ENCODE measurements at regions not wholly inside any gene's neighbourhood (a gene's known extent, or its start where the extent isn't known, plus 50 kb on each side); places are given as distances from the start of the nearest gene placed in this dataset.

- Histone ChIP-seq H3K36me3 (ENCODE audit: low read length) (no peaks in the 10 kb centered on the region), H3K27ac (ENCODE audit: low read depth, low read length) (no peak overlapping the region), H3K9ac (ENCODE audit: low read length) (no peak overlapping the region), H3K4me3 (ENCODE audit: insufficient read depth, low read length, poor library complexity, severe bottlenecking) (no peak overlapping the region), H3K27me3 (ENCODE audit: low read length) (no peaks in the 10 kb centered on the region), H3F3A (ENCODE audit: insufficient read depth) (no peaks in the 10 kb centered on the region), H3K9me3 (ENCODE audit: insufficient read depth, low read length) (no peaks in the 10 kb centered on the region), H3K79me2 (ENCODE audit: insufficient read depth, low read length) (no peaks in the 10 kb centered on the region), H2AFZ (ENCODE audit: low read depth, low read length, severe bottlenecking) (no peak overlapping the region), H4K20me1 (ENCODE audit: low read depth, low read length) (no peaks in the 10 kb centered on the region), H3K4me2 (ENCODE audit: low read depth, low read length, poor library complexity, severe bottlenecking) (no peak overlapping the region), H3K9me2 (replicated peaks; ENCODE audit: insufficient read depth, low read length) (no peaks in the 10 kb centered on the region)
- no peak for TF ChIP-seq EZH2phosphoT487 (conservative IDR thresholded peaks at IDR 0.05; ENCODE audit: low read length)
- TF ChIP-seq CTCF (IDR thresholded peaks at IDR 0.05; ENCODE audit: insufficient read depth, low read length, poor library complexity, severe bottlenecking) = no peak
Observed at GRCh38 chr1:84750110-84750730, 60.0 kb upstream of the SSX2IP start.

- Histone ChIP-seq H3K27me3 (ENCODE audit: low read length) (no peaks in the 10 kb centered on the region), H3K9ac (ENCODE audit: low read length) (no peak overlapping the region), H3K79me2 (ENCODE audit: insufficient read depth, low read length) (no peaks in the 10 kb centered on the region), H3K4me2 (ENCODE audit: low read depth, low read length, poor library complexity, severe bottlenecking) (no peak overlapping the region), H3K9me2 (replicated peaks; ENCODE audit: insufficient read depth, low read length) (no peaks in the 10 kb centered on the region), H3K9me3 (ENCODE audit: insufficient read depth, low read length) (no peaks in the 10 kb centered on the region), H3K4me3 (ENCODE audit: insufficient read depth, low read length, poor library complexity, severe bottlenecking) (no peak overlapping the region), H3K36me3 (ENCODE audit: low read length) (no peaks in the 10 kb centered on the region), H4K20me1 (ENCODE audit: low read depth, low read length) (no peaks in the 10 kb centered on the region), H3F3A (ENCODE audit: insufficient read depth) (no peaks in the 10 kb centered on the region), H3K27ac (ENCODE audit: low read depth, low read length) (no peak overlapping the region), H2AFZ (ENCODE audit: low read depth, low read length, severe bottlenecking) (no peak overlapping the region)
- TF ChIP-seq EZH2phosphoT487 (conservative IDR thresholded peaks at IDR 0.05; ENCODE audit: low read length) (no peak), CTCF (IDR thresholded peaks at IDR 0.05; ENCODE audit: insufficient read depth, low read length, poor library complexity, severe bottlenecking) (no peak)
Observed at GRCh38 chr1:84749427-84749826, 59.2 kb upstream of the SSX2IP start.

- Histone ChIP-seq H3K9me2 (replicated peaks; ENCODE audit: insufficient read depth, low read length) (no peaks in the 10 kb centered on the region), H2AFZ (ENCODE audit: low read depth, low read length, severe bottlenecking) (no peak overlapping the region), H3F3A (ENCODE audit: insufficient read depth) (no peaks in the 10 kb centered on the region), H3K4me3 (ENCODE audit: insufficient read depth, low read length, poor library complexity, severe bottlenecking) (no peak overlapping the region), H3K9ac (ENCODE audit: low read length) (no peak overlapping the region), H3K36me3 (ENCODE audit: low read length) (no peaks in the 10 kb centered on the region), H3K9me3 (ENCODE audit: insufficient read depth, low read length) (no peaks in the 10 kb centered on the region), H3K27me3 (ENCODE audit: low read length) (no peaks in the 10 kb centered on the region), H4K20me1 (ENCODE audit: low read depth, low read length) (no peaks in the 10 kb centered on the region), H3K27ac (ENCODE audit: low read depth, low read length) (no peak overlapping the region), H3K79me2 (ENCODE audit: insufficient read depth, low read length) (no peaks in the 10 kb centered on the region), H3K4me2 (ENCODE audit: low read depth, low read length, poor library complexity, severe bottlenecking) (no peak overlapping the region)
- no peak for TF ChIP-seq CTCF (IDR thresholded peaks at IDR 0.05; ENCODE audit: insufficient read depth, low read length, poor library complexity, severe bottlenecking)
- no peak for TF ChIP-seq EZH2phosphoT487 (conservative IDR thresholded peaks at IDR 0.05; ENCODE audit: low read length)
Observed at GRCh38 chr1:84748364-84748763, 58.1 kb upstream of the SSX2IP start.
